ENCODE measurements at regions not wholly inside any gene's neighbourhood (a gene's known extent, or its start where the extent isn't known, plus 50 kb on each side); places are given as distances from the start of the nearest gene placed in this dataset.
"Not testable (repeated sequence)": the region's sequence is repeated elsewhere in the genome, so short reads cannot be mapped to it uniquely, and the experiment has no call there.

DNA sequence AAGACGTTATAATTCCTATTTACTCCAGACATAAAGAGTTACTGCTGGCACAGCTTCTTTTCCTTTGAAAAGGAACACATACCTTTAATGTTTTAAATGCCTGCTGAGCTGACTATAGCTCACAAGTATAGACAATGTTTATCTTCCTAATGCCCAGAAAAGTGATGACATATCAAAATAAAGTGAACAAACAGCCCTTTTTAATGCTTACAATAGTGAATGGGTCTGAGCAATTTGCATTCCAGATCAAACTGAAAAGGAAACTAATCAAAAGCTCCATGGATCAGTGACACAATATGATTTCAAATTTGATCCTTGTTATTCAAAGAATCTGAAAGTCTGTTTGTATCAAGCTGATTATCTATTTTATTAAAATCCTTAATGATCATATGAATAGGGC lies 233.6 kb upstream of the SEMA3E start:
- no peak for DNase-seq

- no peak for DNase-seq
Measured at GRCh38 chr7:83879063-83879462, 230.1 kb upstream of the SEMA3E start.

DNA sequence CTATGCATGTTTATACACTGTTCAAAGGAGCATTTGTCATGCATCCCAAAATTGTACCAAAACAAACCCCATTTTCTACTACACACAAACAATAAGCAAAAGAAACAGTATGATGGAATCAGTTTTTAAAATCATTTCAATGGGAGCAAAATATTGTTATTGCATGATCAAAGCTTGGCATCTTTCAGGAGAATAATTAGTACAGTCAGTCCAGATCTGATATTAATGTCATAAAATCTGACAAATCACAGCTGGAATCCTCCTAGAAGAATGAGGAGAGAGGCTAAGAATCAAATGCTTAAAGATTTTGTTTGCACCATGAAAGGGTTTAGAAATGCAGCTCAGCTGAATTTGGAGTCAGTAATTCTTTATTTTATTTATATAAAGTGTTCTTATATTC lies 229.7 kb upstream of the SEMA3E start:
- DNase-seq, result no peak

DNA sequence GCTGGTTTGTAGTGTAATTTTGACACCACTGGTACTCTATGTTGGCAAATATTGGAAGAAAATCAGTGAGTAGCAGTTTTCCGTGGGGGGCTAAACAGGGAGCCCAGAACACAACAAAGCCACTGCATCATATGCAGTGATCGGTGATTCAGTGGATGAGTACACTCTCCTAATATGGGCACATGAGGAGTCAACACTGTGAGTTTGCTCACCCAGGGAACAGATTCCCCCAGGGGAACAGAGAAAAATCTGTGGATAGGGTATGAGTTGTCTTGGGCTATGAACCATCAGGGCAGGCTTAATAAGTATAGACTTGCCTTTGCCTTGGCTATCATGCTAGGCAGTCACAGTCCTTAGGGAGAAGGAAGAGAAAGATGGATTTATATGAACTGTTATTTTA lies 227.7 kb upstream of the SEMA3E start:
- no peak for DNase-seq

- DNase-seq, result no peak
Measured at GRCh38 chr7:83873459-83873858, 224.5 kb upstream of the SEMA3E start.

DNA sequence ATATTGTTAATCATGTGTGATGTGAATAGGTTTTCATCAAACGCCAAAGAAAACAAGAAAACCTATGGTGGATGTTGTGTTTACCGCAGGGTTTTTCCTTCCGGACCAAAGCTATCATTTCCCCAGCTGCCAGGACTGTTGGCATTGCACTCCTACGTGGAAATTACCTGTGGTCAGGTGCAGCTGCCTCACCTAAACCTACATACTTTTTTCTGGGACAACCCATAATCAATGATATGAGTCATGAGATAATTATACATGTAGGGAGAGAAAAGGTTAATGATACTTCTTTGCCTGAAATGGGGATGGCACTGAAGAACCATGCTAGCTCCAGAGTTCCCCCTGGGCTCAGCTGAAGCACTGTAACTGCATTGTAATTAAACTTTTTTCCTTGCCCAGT lies 223.6 kb upstream of the SEMA3E start:
- no peak for DNase-seq

GRCh38 chr7:83870515-83870914 lies 221.6 kb upstream of the SEMA3E start:
- DNase-seq, result peak; percentile 51

DNA sequence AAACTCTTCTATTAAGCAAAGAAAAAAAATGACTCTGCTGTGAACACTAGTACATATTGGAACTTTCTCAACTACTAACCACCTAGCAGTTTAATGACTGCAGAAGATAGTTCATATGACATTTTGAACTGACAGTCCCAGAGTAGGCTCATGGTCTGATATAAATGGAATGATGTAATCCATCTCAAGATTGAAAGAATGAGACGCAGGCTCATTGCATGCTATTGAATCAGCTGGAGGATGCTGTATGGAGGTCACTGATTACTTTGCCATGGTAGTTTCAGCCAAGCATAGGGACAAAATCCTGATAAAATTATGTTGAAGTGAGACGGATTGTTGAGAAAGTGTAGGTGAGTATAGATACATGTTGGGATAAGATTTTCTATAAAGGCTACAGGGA lies 217.6 kb upstream of the SEMA3E start:
- DNase-seq, result no peak

GRCh38 chr7:83864551-83864950 lies 215.6 kb upstream of the SEMA3E start:
- DNase-seq, result no peak

DNA sequence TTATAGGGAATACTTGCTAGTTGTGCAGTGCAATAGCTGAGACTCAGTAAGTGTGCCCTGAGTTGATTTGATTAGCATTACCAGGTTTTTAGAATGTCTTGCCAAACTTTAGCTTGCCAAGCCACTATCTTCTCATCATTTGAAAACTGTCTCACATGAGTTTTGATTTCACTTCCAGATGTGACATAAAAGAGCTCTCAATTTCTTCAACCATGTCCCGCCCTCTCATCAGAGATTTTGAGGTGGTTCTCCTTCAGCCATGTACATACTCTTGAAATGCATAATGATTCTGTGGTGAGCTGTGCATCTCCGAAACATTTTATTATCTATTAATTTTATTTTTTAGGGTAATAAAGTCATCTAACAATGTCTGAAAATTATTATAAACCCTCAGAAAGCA lies 215.0 kb upstream of the SEMA3E start:
- DNase-seq, result no peak

DNA sequence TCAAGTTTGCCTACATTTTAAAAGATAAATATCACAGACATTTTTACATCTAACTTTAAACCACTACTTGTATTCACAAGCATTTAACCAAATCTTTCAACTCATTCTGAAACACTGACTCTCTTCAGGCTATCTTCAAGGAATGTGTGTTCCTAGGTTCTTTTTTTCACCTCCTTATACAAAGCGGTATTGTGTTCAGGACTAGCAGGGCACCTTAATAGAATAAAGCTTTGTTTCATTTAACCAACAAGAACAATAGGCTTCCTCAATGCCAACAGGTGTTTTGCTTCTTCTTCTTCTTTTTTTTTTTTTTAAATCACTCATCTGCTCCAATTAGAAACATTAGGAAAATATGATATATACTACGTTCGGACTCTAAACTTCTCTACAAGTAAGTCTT lies 212.9 kb upstream of the SEMA3E start:
- no peak for DNase-seq

- no peak for DNase-seq
Measured at GRCh38 chr7:83859827-83860226, 210.9 kb upstream of the SEMA3E start.

DNA sequence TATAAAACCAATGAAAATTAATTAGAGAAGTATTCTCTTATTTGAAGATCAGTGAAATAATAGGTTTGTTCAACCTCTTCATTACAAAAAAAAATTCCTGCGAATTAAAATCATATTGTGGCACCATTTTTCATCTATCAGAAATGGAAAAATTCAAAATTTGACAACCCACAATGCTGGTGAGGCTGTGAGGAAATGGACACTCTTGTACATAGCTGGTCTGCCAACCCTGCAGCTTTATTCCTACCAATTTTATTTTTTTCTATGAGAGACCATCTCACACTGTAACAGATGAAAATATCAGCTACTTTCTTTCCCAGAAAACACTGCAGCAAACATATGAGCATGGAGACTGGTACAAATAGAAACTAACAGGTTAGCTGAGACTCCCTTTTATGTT lies 208.8 kb upstream of the SEMA3E start:
- DNase-seq, result no peak

GRCh38 chr7:83856094-83856493 lies 207.2 kb upstream of the SEMA3E start:
- DNase-seq, result no peak

GRCh38 chr7:83852136-83852535 lies 203.2 kb upstream of the SEMA3E start:
- no peak for DNase-seq

- no peak for DNase-seq
Measured at GRCh38 chr7:83851551-83851950, 202.6 kb upstream of the SEMA3E start.

GRCh38 chr7:83850941-83851340 lies 202.0 kb upstream of the SEMA3E start:
- no peak for DNase-seq

GRCh38 chr7:83850125-83850524 lies 201.2 kb upstream of the SEMA3E start:
- DNase-seq, result no peak

- peak; percentile 37 for DNase-seq
Measured at GRCh38 chr7:83849131-83849530, 200.2 kb upstream of the SEMA3E start.

- DNase-seq, result no peak
Measured at GRCh38 chr7:83842894-83843293, 194.0 kb upstream of the SEMA3E start.

DNA sequence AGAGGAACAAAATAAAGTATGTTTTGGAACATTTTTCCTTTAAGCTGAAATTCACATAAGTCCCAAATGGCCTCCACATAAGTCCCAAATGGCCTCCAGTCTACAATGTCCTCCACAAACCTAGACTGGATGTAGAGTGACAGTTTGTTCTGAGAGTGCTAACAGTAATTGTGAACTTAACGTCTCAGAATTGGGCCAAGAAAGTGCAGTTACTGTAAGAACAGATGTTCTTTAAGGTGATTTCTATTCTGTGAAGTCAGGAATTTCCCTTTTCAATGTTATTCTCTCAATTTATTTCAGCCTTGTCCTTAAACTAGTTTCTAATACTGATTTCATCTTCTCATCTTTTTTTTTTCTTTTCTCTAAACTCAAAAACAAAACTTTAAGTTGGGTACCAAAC lies 188.7 kb upstream of the SEMA3E start:
- DNase-seq, result no peak

- no peak for DNase-seq
Measured at GRCh38 chr7:83836028-83836427, 187.1 kb upstream of the SEMA3E start.

DNA sequence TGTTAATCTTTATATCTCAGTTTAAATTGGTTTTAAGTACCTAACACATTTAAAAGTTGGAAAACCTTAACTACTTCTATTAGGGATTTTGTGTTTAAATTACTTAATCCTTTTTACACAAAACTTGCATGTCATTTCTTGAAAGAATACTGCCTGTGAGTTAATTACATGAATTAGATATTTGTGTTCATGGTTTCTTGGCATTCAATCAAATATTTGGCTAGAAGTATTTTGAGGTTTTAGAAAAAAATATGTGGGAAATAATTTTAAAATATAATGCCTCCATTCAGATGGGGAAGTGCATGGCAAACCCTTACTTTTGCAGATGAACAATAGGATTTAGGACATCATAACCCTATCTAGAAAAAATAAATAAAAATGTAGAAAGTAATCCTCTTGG lies 186.5 kb upstream of the SEMA3E start:
- no peak for DNase-seq

GRCh38 chr7:83833721-83834120 lies 184.8 kb upstream of the SEMA3E start:
- DNase-seq, result not testable (repeated sequence)

DNA sequence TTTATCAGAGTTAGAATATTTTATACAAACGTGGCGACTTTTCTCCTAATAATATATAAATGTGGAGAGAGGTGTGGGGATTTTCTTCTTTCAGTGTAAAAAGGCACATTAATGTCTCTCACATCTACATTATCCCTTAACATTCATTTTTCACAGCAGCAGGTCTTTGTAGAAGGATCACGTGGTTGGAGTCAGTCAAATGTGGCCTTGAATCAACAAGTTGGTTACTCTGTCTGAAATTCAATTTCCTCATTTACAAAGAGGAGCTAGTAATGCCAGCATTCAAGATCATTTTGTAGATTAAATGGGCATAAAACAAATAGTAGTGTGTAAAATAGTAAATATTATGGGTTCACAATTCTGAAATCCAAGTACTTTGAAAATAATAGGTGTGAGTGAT lies 183.1 kb upstream of the SEMA3E start:
- DNase-seq, result no peak

- DNase-seq, result no peak
Measured at GRCh38 chr7:83827036-83827435, 178.1 kb upstream of the SEMA3E start.

Measured in eye (tissue), 1 donor.